Tibial nerve (tissue), 4 donors: ENCODE measurements at regions not wholly inside any gene's neighbourhood (a gene's known extent, or its start where the extent isn't known, plus 50 kb on each side); places are given as distances from the start of the nearest gene placed in this dataset.

Source experiments
- DNase-seq, 2 donors: peaks; one replicate each; pipeline ENCODE4 v3.0.0-alpha.2; 2019; ENCODE audit warnings: low spot score in 2 of 2
- H3K27ac ChIP-seq, 4 donors: fragments of 200-600 bp; sonication (generic) in 3 of 4; one replicate each; pipeline ENCODE4 v1.5.1; 2017 to 2019; ENCODE audit warnings: mild to moderate bottlenecking in 1 of 4
- H3K27me3 ChIP-seq, 2 donors: fragments of 200-600 bp; sonication (generic) in 1 of 2; one replicate each; pipeline versions ENCODE4 v1.5.1 to v1.6.0; 2017 to 2019
- H3K36me3 ChIP-seq, 3 donors: fragments of 200-600 bp; sonication (generic); one replicate each; pipeline ENCODE4 v1.5.1; 2018 to 2019
- H3K4me1 ChIP-seq, 4 donors: fragments of 200-600 bp; sonication (generic) in 3 of 4; one replicate each; pipeline ENCODE4 v1.5.1; 2017 to 2019
- H3K4me3 ChIP-seq, 4 donors: fragments of 200-600 bp; sonication (generic) in 3 of 4; one replicate each; pipeline ENCODE4 v1.5.1; 2017 to 2019; ENCODE audit warnings: mild to moderate bottlenecking in 1 of 4, moderate library complexity in 1 of 4
- H3K9me3 ChIP-seq, 4 donors: fragments of 200-600 bp; sonication (generic) in 3 of 4; one replicate each; pipeline ENCODE4 v1.5.1; 2017 to 2019
- EP300 ChIP-seq, 2 donors: sonication (generic); formaldehyde crosslinking; IDR thresholded peaks; one replicate each; pipeline ENCODE4 v1.6.1; 2017; ENCODE audit warnings: antibody characterized with exemption in 2 of 2, mild to moderate bottlenecking in 1 of 2
- POLR2A ChIP-seq, 2 donors: fragments of 450-650 bp; IDR thresholded peaks; one replicate each; pipeline ENCODE4 v1.6.1; 2017; ENCODE audit warnings: antibody characterized with exemption in 2 of 2, mild to moderate bottlenecking in 2 of 2, moderate library complexity in 2 of 2
- WGBS, 2 donors: methylation state at CpG; one replicate each; pipeline ENCODE4 v1.1.5; 2018; 5-methylcytosine and 5-hydroxymethylcytosine counted together
- TF ChIP-seq, protein P1 (sequence below), 5 experiments: fragments of 200-600 bp in 3 of 5; fragments of 450-650 bp in 2 of 5; sonication (generic) in 3 of 5; IDR thresholded peaks; one replicate each; pipeline ENCODE4 v1.5.1; 2016 to 2019; ENCODE audit warnings: antibody characterized with exemption in 5 of 5, mild to moderate bottlenecking in 3 of 5, moderate library complexity in 2 of 5

DNA sequence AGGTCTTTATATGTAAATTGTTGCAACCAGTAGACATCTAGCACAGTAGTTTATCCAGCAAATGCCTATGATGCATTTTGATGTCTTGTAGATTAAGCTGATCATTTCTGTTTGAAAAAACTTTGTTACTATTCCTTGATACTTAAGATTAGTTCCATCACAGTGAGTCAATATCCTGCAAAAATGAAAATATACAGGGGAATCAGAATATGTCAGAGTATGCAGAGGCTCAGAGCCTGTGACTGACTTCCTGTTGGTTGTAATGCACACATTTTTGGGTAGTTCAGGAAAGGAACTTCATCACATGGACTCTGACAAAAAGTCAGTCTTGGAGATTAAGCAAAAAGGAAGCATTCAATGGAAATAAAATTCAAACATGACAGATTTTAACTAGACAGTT lies 815.5 kb downstream of the FAT4 start:
- H3K9me3 ChIP-seq: peaks cover 0 to 2% (median 0%) of the 10 kb centered on the region in 4 donors
- DNase-seq: no peak
- H3K27ac ChIP-seq: no peak overlapping the region
- H3K4me3 ChIP-seq: no peak overlapping the region
- TF ChIP-seq, protein P1, sequence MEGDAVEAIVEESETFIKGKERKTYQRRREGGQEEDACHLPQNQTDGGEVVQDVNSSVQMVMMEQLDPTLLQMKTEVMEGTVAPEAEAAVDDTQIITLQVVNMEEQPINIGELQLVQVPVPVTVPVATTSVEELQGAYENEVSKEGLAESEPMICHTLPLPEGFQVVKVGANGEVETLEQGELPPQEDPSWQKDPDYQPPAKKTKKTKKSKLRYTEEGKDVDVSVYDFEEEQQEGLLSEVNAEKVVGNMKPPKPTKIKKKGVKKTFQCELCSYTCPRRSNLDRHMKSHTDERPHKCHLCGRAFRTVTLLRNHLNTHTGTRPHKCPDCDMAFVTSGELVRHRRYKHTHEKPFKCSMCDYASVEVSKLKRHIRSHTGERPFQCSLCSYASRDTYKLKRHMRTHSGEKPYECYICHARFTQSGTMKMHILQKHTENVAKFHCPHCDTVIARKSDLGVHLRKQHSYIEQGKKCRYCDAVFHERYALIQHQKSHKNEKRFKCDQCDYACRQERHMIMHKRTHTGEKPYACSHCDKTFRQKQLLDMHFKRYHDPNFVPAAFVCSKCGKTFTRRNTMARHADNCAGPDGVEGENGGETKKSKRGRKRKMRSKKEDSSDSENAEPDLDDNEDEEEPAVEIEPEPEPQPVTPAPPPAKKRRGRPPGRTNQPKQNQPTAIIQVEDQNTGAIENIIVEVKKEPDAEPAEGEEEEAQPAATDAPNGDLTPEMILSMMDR (IDR thresholded peaks at IDR 0.05): no peak
- TF ChIP-seq POLR2A (IDR thresholded peaks at IDR 0.05): no peak
- no peaks in the 10 kb centered on the region for H3K4me1 ChIP-seq
- H3K36me3 ChIP-seq: no peaks in the 10 kb centered on the region
- no peaks in the 10 kb centered on the region for H3K27me3 ChIP-seq

DNA sequence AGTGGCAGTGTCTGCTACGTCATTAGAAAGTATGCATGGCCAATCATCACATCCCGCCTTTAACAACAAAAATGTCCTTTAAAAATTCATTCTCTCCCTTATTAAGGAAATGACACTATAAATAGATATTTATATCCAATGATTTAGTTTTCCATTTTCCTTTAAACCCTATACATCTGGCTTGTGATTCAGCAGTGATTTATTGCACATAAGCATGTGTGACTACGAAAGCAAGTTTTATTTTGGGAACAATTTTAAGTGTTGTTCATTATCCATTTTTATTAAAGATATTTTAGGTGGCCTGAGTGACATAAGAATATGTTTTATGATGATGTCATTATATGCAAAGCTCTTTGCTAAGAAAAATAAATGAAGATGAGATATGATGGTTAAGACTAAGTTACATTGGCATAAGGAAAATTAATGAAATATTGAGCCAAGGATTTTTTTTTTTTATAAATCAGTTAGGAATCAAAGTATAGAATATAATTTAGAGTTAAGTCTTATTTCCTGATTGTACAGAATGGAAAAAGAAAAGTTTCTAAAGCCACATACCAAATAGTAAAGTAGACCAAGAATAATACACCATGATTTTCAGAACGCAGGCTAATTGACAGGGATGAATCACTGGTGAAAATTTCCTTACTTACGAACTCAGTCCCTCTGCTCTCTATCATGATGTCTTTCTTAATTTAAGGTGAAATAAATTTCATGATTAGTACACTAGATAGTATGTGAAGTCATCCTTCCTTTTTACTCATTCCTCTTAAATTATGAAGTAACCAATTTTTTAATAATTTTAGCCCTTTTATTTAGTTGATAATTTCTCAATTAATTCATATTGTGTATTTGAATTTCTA lies 822.4 kb downstream of the FAT4 start:
- TF ChIP-seq EP300 (IDR thresholded peaks at IDR 0.05) (no peak), POLR2A (IDR thresholded peaks at IDR 0.05) (no peak)
- TF ChIP-seq, protein P1 (IDR thresholded peaks at IDR 0.05): no peak
- H3K27me3 ChIP-seq: no peaks in the 10 kb centered on the region
- no peaks in the 10 kb centered on the region for H3K4me1 ChIP-seq
- 83 to 85% methylated on average over 5 of the region's 5 CpGs for WGBS, 2 donors
- no peaks in the 10 kb centered on the region for H3K36me3 ChIP-seq
- peaks cover 0 to 2% (median 0%) of the 10 kb centered on the region in 4 donors for H3K9me3 ChIP-seq
- H3K27ac ChIP-seq: no peak overlapping the region
- H3K4me3 ChIP-seq: no peak overlapping the region
- no peak for DNase-seq

DNA sequence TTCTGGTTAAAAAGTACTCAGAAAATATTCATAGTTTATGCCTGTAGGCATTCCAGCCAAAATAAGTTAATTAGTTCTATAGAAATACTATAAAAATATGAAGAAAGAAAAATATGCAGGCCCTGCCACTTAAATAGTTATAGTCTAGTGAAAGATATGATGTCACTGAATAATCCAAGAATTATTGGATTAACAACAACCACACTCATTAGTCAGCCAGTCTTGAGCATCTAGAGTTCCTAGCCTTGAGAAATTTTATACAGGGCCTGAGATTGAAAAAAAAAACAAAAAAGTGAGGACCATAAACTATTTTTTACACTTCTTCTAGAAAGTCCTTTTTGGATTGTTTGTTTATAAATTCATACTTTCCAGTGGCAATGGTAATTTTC lies 823.0 kb downstream of the FAT4 start:
- H3K36me3 ChIP-seq: no peaks in the 10 kb centered on the region
- H3K9me3 ChIP-seq: peaks cover 0 to 2% (median 0%) of the 10 kb centered on the region in 4 donors
- H3K27ac ChIP-seq: no peak overlapping the region
- no peaks in the 10 kb centered on the region for H3K4me1 ChIP-seq
- H3K27me3 ChIP-seq: no peaks in the 10 kb centered on the region
- H3K4me3 ChIP-seq: no peak overlapping the region
- no peak for DNase-seq
- no peak for TF ChIP-seq EP300 (IDR thresholded peaks at IDR 0.05)
- TF ChIP-seq, protein P1 (IDR thresholded peaks at IDR 0.05): no peak
- no peak for TF ChIP-seq POLR2A (IDR thresholded peaks at IDR 0.05)

DNA sequence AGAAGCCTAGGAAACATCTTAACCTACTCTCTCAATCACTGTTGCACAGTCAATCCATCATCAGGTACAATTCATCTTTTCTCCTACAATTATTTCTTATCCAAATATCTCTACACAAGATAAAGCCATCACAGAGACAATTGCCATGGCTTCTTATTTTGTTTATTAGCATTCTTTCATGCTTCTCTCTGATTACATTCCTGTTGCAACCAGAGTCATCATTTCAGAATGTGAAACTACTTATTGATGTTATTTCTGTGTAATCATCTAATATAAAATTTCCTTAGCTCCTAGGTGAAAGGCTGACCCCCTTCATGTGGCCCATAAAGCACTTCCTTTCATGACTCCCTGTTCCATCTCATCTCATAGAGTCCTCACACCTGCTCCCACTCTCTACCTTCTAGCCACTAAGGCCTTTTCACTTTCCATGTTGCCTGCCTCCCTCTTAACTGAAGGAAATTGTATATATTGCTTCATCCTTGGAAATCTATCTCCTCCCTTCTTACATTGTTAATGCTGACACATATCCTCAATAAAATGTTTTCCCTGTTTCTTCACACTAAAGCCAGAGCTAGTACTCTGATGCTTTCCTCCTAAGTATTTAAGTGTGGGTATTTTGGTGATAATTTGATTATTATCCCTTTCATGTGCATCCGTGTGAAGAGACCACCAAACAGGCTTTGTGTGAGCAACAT lies 829.9 kb downstream of the FAT4 start:
- TF ChIP-seq POLR2A (IDR thresholded peaks at IDR 0.05): no peak
- no peak for TF ChIP-seq EP300 (IDR thresholded peaks at IDR 0.05)
- TF ChIP-seq, protein P1 (IDR thresholded peaks at IDR 0.05): no peak
- no peak overlapping the region for H3K27ac ChIP-seq
- no peak for DNase-seq
- no peak overlapping the region for H3K4me3 ChIP-seq
- H3K27me3 ChIP-seq: no peaks in the 10 kb centered on the region
- no peaks in the 10 kb centered on the region for H3K9me3 ChIP-seq
- no peaks in the 10 kb centered on the region for H3K36me3 ChIP-seq
- no peaks in the 10 kb centered on the region for H3K4me1 ChIP-seq
- WGBS, 2 donors: 89% methylated on average over 1 of the region's 1 CpG

DNA sequence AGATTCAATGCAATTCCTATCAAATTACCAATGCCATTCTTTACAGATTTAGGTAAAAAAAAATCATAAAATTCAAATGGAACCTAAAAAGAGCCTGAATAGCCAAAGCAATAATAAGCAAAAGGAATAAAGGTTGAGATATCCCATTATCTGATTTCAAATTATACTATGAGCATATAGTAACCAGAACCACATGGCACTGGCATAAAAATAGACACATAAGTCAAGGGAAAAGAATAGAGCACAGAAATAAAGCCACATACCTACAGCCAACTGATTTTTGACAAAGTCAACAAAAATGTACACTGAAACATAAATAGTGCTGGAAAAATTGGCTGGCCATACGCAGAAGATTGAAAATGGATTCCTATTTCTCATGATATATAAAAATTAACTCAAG lies 853.7 kb downstream of the FAT4 start:
- 32 to 100% methylated on average over 1 of the region's 1 CpG for WGBS, 2 donors
- H3K4me1 ChIP-seq: no peaks in the 10 kb centered on the region
- H3K27me3 ChIP-seq: no peaks in the 10 kb centered on the region
- H3K36me3 ChIP-seq: no peaks in the 10 kb centered on the region
- no peak for DNase-seq
- H3K4me3 ChIP-seq: no peak overlapping the region
- no peak overlapping the region for H3K27ac ChIP-seq
- TF ChIP-seq, protein P1 (IDR thresholded peaks at IDR 0.05): no peak
- TF ChIP-seq EP300 (IDR thresholded peaks at IDR 0.05) (no peak), POLR2A (IDR thresholded peaks at IDR 0.05) (no peak)
- no peaks in the 10 kb centered on the region for H3K9me3 ChIP-seq
